ENCODE measurements at regions not wholly inside any gene's neighbourhood (a gene's known extent, or its start where the extent isn't known, plus 50 kb on each side); places are given as distances from the start of the nearest gene placed in this dataset.

- no peak for TF ChIP-seq CTCF (IDR thresholded peaks at IDR 0.05; ENCODE audit: borderline replicate concordance, insufficient read depth, low read depth, low read length)
- H3K4me3 ChIP-seq (ENCODE audit: low read depth, low read length): no peak overlapping the region
These were observed 348.6 kb downstream of the PTEN start for GRCh38 chr10:88212069-88212468.

GRCh38 chr10:88213065-88213605 lies 349.7 kb downstream of the PTEN start:
- TF ChIP-seq CTCF (IDR thresholded peaks at IDR 0.05; ENCODE audit: borderline replicate concordance, insufficient read depth, low read depth, low read length): no peak
- H3K4me3 ChIP-seq (ENCODE audit: low read depth, low read length): no peak overlapping the region

- H3K4me3 ChIP-seq (ENCODE audit: low read depth, low read length): no peak overlapping the region
- no peak for TF ChIP-seq CTCF (IDR thresholded peaks at IDR 0.05; ENCODE audit: borderline replicate concordance, insufficient read depth, low read depth, low read length)
These were observed 353.6 kb downstream of the PTEN start for GRCh38 chr10:88216976-88217375.

- no peak overlapping the region for H3K4me3 ChIP-seq (ENCODE audit: low read depth, low read length)
- no peak for TF ChIP-seq CTCF (IDR thresholded peaks at IDR 0.05; ENCODE audit: borderline replicate concordance, insufficient read depth, low read depth, low read length)
These were observed 354.9 kb downstream of the PTEN start for GRCh38 chr10:88218362-88218761.

- no peak for TF ChIP-seq CTCF (IDR thresholded peaks at IDR 0.05; ENCODE audit: borderline replicate concordance, insufficient read depth, low read depth, low read length)
- no peak overlapping the region for H3K4me3 ChIP-seq (ENCODE audit: low read depth, low read length)
These were observed 356.3 kb downstream of the PTEN start for GRCh38 chr10:88219753-88220152.

- H3K4me3 ChIP-seq (ENCODE audit: low read depth, low read length): no peak overlapping the region
- no peak for TF ChIP-seq CTCF (IDR thresholded peaks at IDR 0.05; ENCODE audit: borderline replicate concordance, insufficient read depth, low read depth, low read length)
These were observed 357.9 kb downstream of the PTEN start for GRCh38 chr10:88221010-88221973.

- no peak for TF ChIP-seq CTCF (IDR thresholded peaks at IDR 0.05; ENCODE audit: borderline replicate concordance, insufficient read depth, low read depth, low read length)
These were observed 359.5 kb downstream of the PTEN start for GRCh38 chr10:88222881-88223280.

More at GRCh38 chr10:88222881-88223280, 359.5 kb downstream of the PTEN start:
- no peak overlapping the region for H3K4me3 ChIP-seq (ENCODE audit: low read depth, low read length)
